HL-60 (cell line): ENCODE measurements at regions not wholly inside any gene's neighbourhood (a gene's known extent, or its start where the extent isn't known, plus 50 kb on each side); places are given as distances from the start of the nearest gene placed in this dataset.

Experiments
- GABPA ChIP-seq: IDR thresholded peaks from 2 replicates; pipeline ENCODE4 v1.6.1; 2012; ENCODE audit warnings: low read depth
- POLR2AphosphoS5 ChIP-seq: IDR thresholded peaks from 2 replicates; pipeline ENCODE4 v1.6.1; 2012; ENCODE audit warnings: low read depth
- REST ChIP-seq: IDR thresholded peaks from 2 replicates; pipeline ENCODE4 v1.6.1; 2012; ENCODE audit warnings: low read depth; ENCODE audit not compliant: insufficient replicate concordance
- SPI1 ChIP-seq: IDR thresholded peaks from 2 replicates; pipeline ENCODE4 v1.6.1; 2012; ENCODE audit warnings: low read depth, mild to moderate bottlenecking, borderline replicate concordance
- TF ChIP-seq, protein P1 (sequence below): IDR thresholded peaks from one replicate; pipeline ENCODE4 v1.5.1; 2011; ENCODE audit warnings: low read length, control low read depth, inconsistent platforms; ENCODE audit not compliant: insufficient read depth

DNA sequence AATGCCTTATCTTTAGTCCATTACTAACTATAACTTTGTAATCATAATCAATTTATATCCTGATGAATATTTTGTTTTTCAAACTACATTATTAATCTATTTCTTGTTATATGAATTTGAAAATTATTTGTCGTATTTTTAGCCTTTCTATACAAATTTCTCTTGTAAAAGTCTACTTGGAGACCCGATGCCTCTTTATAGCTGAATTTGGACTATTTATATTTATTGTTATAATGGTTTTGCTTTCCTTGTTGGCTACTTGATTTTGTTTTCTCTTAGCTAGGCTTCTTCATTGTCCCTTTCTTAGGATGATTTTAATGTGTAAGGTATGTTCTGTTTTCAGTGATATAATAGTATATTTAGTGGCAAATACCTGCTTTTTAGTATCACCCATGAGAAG lies 89.5 kb upstream of the RFLNA start:
- TF ChIP-seq, protein P1, sequence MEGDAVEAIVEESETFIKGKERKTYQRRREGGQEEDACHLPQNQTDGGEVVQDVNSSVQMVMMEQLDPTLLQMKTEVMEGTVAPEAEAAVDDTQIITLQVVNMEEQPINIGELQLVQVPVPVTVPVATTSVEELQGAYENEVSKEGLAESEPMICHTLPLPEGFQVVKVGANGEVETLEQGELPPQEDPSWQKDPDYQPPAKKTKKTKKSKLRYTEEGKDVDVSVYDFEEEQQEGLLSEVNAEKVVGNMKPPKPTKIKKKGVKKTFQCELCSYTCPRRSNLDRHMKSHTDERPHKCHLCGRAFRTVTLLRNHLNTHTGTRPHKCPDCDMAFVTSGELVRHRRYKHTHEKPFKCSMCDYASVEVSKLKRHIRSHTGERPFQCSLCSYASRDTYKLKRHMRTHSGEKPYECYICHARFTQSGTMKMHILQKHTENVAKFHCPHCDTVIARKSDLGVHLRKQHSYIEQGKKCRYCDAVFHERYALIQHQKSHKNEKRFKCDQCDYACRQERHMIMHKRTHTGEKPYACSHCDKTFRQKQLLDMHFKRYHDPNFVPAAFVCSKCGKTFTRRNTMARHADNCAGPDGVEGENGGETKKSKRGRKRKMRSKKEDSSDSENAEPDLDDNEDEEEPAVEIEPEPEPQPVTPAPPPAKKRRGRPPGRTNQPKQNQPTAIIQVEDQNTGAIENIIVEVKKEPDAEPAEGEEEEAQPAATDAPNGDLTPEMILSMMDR = no peak
- TF ChIP-seq POLR2AphosphoS5 = no peak
- TF ChIP-seq SPI1 = no peak
- TF ChIP-seq REST = no peak
- no peak for TF ChIP-seq GABPA
